Upper lobe of left lung (tissue), 4 donors: ENCODE measurements at regions not wholly inside any gene's neighbourhood (a gene's known extent, or its start where the extent isn't known, plus 50 kb on each side); places are given as distances from the start of the nearest gene placed in this dataset.

Experiments used
- EP300 ChIP-seq, 4 donors: sonication (generic); formaldehyde crosslinking; IDR thresholded peaks; one replicate each; pipeline ENCODE4 v1.5.1; 2017; ENCODE audit warnings: antibody characterized with exemption in 4 of 4, control low read depth in 2 of 4
- POLR2AphosphoS5 ChIP-seq, 2 donors: sonication (generic); formaldehyde crosslinking; IDR thresholded peaks; one replicate each; pipeline ENCODE4 v1.5.1; 2017; ENCODE audit warnings: antibody characterized with exemption in 2 of 2
- TF ChIP-seq, protein P1 (sequence below), 6 experiments: fragments of 450-650 bp in 4 of 6; fragments of 200-600 bp in 2 of 6; sonication (generic) in 2 of 6; IDR thresholded peaks; one replicate each; pipeline ENCODE4 v1.5.1; 2016 to 2019; ENCODE audit warnings: antibody characterized with exemption in 6 of 6

DNA sequence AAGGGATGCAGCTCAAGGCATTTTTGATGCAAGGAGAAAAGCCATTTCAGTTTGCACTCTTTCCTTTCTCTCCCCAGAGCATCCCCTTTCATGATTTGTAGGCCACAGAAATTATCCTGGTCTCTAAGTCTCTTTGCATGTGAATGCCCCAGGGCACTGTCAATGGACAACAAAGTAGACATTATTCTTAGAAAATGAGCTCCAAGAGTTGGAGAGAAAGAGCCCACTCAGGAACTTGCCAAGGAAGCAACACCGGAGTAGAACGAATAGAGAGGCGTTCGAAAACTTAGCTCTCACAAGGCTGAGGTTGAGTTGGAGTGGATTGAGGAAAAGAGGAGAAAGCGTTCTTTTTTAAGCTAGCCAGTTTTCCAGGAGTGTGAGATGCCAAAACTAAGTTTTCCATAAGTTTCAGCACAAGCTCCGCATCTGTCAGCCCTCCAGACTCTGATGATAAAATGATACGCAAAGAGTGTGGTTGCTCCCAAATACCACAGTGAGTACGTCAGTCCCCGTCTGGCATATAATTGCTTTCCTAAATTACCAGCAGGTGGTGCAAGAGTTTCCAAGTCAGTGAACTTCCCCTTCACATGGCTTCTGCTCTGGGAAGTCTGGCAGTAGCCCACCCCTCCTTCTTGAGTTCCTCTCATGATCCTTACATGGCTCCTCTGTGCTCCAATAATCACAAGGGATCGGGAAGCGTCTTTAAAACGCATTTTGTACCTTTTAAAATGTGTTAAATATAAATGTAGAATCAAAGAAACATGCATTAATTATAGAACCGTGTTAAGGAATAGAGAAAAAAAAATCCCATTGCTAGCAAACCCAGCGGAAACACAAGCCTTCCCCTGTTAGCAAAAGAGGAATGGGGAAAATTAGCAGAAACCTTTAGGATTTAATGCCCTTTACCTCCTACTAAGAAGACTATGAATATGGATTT, 1060.6 kb upstream of the FANCL start:
- TF ChIP-seq, protein P1, sequence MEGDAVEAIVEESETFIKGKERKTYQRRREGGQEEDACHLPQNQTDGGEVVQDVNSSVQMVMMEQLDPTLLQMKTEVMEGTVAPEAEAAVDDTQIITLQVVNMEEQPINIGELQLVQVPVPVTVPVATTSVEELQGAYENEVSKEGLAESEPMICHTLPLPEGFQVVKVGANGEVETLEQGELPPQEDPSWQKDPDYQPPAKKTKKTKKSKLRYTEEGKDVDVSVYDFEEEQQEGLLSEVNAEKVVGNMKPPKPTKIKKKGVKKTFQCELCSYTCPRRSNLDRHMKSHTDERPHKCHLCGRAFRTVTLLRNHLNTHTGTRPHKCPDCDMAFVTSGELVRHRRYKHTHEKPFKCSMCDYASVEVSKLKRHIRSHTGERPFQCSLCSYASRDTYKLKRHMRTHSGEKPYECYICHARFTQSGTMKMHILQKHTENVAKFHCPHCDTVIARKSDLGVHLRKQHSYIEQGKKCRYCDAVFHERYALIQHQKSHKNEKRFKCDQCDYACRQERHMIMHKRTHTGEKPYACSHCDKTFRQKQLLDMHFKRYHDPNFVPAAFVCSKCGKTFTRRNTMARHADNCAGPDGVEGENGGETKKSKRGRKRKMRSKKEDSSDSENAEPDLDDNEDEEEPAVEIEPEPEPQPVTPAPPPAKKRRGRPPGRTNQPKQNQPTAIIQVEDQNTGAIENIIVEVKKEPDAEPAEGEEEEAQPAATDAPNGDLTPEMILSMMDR (IDR thresholded peaks at IDR 0.05) = peak; percentile 23 to 58 (median 36)
- no peak for TF ChIP-seq POLR2AphosphoS5 (IDR thresholded peaks at IDR 0.05)
- TF ChIP-seq EP300 (IDR thresholded peaks at IDR 0.05) = no peak
